Heart left ventricle (tissue), 16 donors: ENCODE measurements at regions not wholly inside any gene's neighbourhood (a gene's known extent, or its start where the extent isn't known, plus 50 kb on each side); places are given as distances from the start of the nearest gene placed in this dataset.

Experiments
- ATAC-seq, 4 donors: fragments of 200-7000 bp; cut with Tn5 transposase; one replicate each; pipeline ENCODE4 v1.9.1; 2020 to 2022; ENCODE audit warnings: moderate library complexity in 4 of 4, mild to moderate bottlenecking in 3 of 4, moderate number of reproducible peaks in 1 of 4
- DNase-seq, 5 donors: peaks; one replicate each; pipeline ENCODE4 v3.0.0-alpha.2; 2020
- H3K27ac ChIP-seq, 12 donors: fragments of 200-600 bp; sonication (generic) in 4 of 12; one replicate each; pipeline versions ENCODE4 v1.5.0 to v1.8.0; 2016 to 2022; ENCODE audit warnings: mild to moderate bottlenecking in 2 of 12
- H3K27me3 ChIP-seq, 9 donors: fragments of 200-600 bp; sonication (generic) in 2 of 9; one replicate each; pipeline versions ENCODE4 v1.5.1 to v1.8.0; 2016 to 2022; ENCODE audit warnings: mild to moderate bottlenecking in 3 of 9
- H3K36me3 ChIP-seq, 9 donors: fragments of 200-600 bp; sonication (generic) in 2 of 9; one replicate each; pipeline versions ENCODE4 v1.5.0 to v1.8.0; 2018 to 2022; ENCODE audit warnings: mild to moderate bottlenecking in 2 of 9
- H3K4me1 ChIP-seq, 12 donors: fragments of 200-600 bp; sonication (generic) in 4 of 12; one replicate each; pipeline versions ENCODE4 v1.5.0 to v1.8.0; 2016 to 2022; ENCODE audit warnings: mild to moderate bottlenecking in 3 of 12
- H3K4me3 ChIP-seq, 12 donors: fragments of 200-600 bp; sonication (generic) in 4 of 12; one replicate each; pipeline versions ENCODE4 v1.5.0 to v1.8.0; 2017 to 2022; ENCODE audit warnings: mild to moderate bottlenecking in 9 of 12, moderate library complexity in 4 of 12
- H3K9me3 ChIP-seq, 12 donors: fragments of 200-600 bp; sonication (generic) in 4 of 12; one replicate each; pipeline versions ENCODE4 v1.5.0 to v1.8.0; 2016 to 2022; ENCODE audit warnings: mild to moderate bottlenecking in 1 of 12
- CTCF ChIP-seq, 12 donors: fragments of 200-600 bp; sonication (generic) in 4 of 12; IDR thresholded peaks; one replicate each; pipeline versions ENCODE4 v1.5.0 to v1.8.0; 2018 to 2022; ENCODE audit warnings: antibody characterized with exemption in 12 of 12, mild to moderate bottlenecking in 5 of 12
- POLR2A ChIP-seq, 2 donors: fragments of 450-650 bp; IDR thresholded peaks; one replicate each; pipeline ENCODE4 v1.6.1; 2017; ENCODE audit warnings: antibody characterized with exemption in 2 of 2, mild to moderate bottlenecking in 2 of 2, moderate library complexity in 2 of 2
- WGBS, 4 donors: extraction: QIAGEN DNeasy Blood & Tissue Kit in 2 of 4; methylation state at CpG; one replicate each; pipeline versions ENCODE4 v1.1.5 to v1.1.7; 2013 to 2018; 5-methylcytosine and 5-hydroxymethylcytosine counted together
- intact Hi-C, 10 donors: fragments of 100-400 bp; cut with DNase I; formaldehyde crosslinking; loops; one replicate each; pipeline versions ENCODE4 v1.11.1 to v1.14.2; 2022
- donor health status: ischemic (EF 13 %, LVEDD 7.1; RV severe dilation, severe dysfunction).
- donor health status: healthy with polysubstance abuse.
- donor health status: DM: no; HTN: yes; CAD: no.
- donor health status: DM: no; HTN: no; CAD: no.
- donor health status: ischemic (EF 25% LVEDD 6.9; RV normal size, moderate dysfunction).
- donor health status: ischemic (EF 25% LVEDD 5.7; RV mildly dilated, moderate dysfunction).
- donor health status: healthy.
- donor health status: DM: yes; HTN: yes; CAD: no.
- donor health status: ischemic (EF 35%, LVEDD 5.7; RV mildly dilated, moderate dysfunction).
- donor health status: nonischemic (EF 11% LVEDD 7.7; RV severe dilation, severe dysfunction).
- donor health status: DM: yes; HTN: yes; CAD: no.
- donor health status: PGD.
- donor health status: ischemic (EF 29% LVEDD 5.4; RV normal size, mild dysfunction).
- donor health status: nonischemic (EF 23%, LVEDD 6.1; RV moderate dilation, normal function).

GRCh38 chr3:107430996-107431245 is 53.7 kb downstream of the CCDC54 start:
- TF ChIP-seq CTCF (IDR thresholded peaks at IDR 0.05) (no peak), POLR2A (IDR thresholded peaks at IDR 0.05) (no peak)
- Histone ChIP-seq H3K27me3 (no peaks in the 10 kb centered on the region), H3K4me3 (peak overlapping the region; percentile 65 to 94 (median 78)), H3K4me1 (peaks cover 0 to 27% (median 7%) of the 10 kb centered on the region in 12 donors), H3K36me3 (no peaks in the 10 kb centered on the region), H3K27ac (peak overlapping the region; percentile 89 to 99 (median 96)), H3K9me3 (no peaks in the 10 kb centered on the region)
- DNase-seq (peak in 3 of 5 donors; percentile 40 to 61 (median 50)), ATAC-seq (peak; percentile 8 to 36 (median 30))
- intact Hi-C loops: loop anchor here in 8 of 10 donors (1.0 to 10.0 kb wide), 7 partner anchors 91 to 314 kb away; partner anchors contain the start of gene BBX (in 4 of the 8)
- 0 to 4% (median 2%) methylated on average over 10 to 16 of the region's 16 CpGs for WGBS, 4 donors

- DNase-seq (peak; percentile 77 to 85 (median 82)), ATAC-seq (peak; percentile 44 to 84 (median 66))
- peaks cover 0 to 27% (median 7%) of the 10 kb centered on the region in 12 donors for H3K4me1 ChIP-seq
- TF ChIP-seq POLR2A (IDR thresholded peaks at IDR 0.05) (peak in 1 of 2 donors; percentile 53), CTCF (IDR thresholded peaks at IDR 0.05) (peak in 2 of 12 donors; percentile 8 to 15)
- peak overlapping the region; percentile 65 to 94 (median 78) for H3K4me3 ChIP-seq
- H3K9me3 ChIP-seq: no peaks in the 10 kb centered on the region
- peak overlapping the region; percentile 89 to 99 (median 96) for H3K27ac ChIP-seq
- intact Hi-C loops: loop anchor here in 9 of 10 donors (1.0 to 10.0 kb wide), 8 partner anchors 91 to 313 kb away; partner anchors contain the start of gene BBX (in 5 of the 9)
- no peaks in the 10 kb centered on the region for H3K36me3 ChIP-seq
- H3K27me3 ChIP-seq: no peaks in the 10 kb centered on the region
- 0 to 1% (median 0%) methylated on average over 12 to 82 of the region's 83 CpGs for whole genome bisulfite sequencing, 4 donors
These were observed 54.2 kb downstream of the CCDC54 start for GRCh38 chr3:107431246-107432012.

GRCh38 chr3:107432013-107432515 is 54.8 kb downstream of the CCDC54 start:
- TF ChIP-seq POLR2A (IDR thresholded peaks at IDR 0.05): no peak
- TF ChIP-seq CTCF (IDR thresholded peaks at IDR 0.05): no peak
- Histone ChIP-seq H3K9me3 (no peaks in the 10 kb centered on the region), H3K4me1 (peaks cover 0 to 27% (median 7%) of the 10 kb centered on the region in 12 donors), H3K36me3 (no peaks in the 10 kb centered on the region), H3K27ac (peak overlapping the region; percentile 89 to 99 (median 96)), H3K27me3 (no peaks in the 10 kb centered on the region), H3K4me3 (peak overlapping the region; percentile 65 to 94 (median 78))
- intact Hi-C loops: loop anchor here in 4 of 10 donors (1.0 to 10.0 kb wide), 5 partner anchors 90 to 313 kb away; partner anchors contain the start of gene BBX (in 2 of the 4)
- ATAC-seq (no peak), DNase-seq (peak in 1 of 5 donors; percentile 28)
- WGBS, 4 donors: 5 to 7% (median 6%) methylated on average over 20 of the region's 20 CpGs

GRCh38 chr3:107432646-107433045 is 55.4 kb downstream of the CCDC54 start:
- Histone ChIP-seq H3K27ac (peak overlapping the region in 3 of 12 donors; percentile 95 to 98 (median 98)), H3K36me3 (no peaks in the 10 kb centered on the region), H3K27me3 (no peaks in the 10 kb centered on the region), H3K9me3 (no peaks in the 10 kb centered on the region), H3K4me3 (peak overlapping the region in 7 of 12 donors; percentile 72 to 93 (median 76)), H3K4me1 (peaks cover 0 to 27% (median 7%) of the 10 kb centered on the region in 12 donors)
- WGBS, 4 donors: 77 to 92% (median 84%) methylated on average over 8 of the region's 8 CpGs
- ATAC-seq (no peak), DNase-seq (no peak)
- intact Hi-C loops: loop anchor here in 4 of 10 donors (1.0 to 10.0 kb wide), 5 partner anchors 90 to 312 kb away; partner anchors contain the start of gene BBX (in 2 of the 4)
- TF ChIP-seq CTCF (IDR thresholded peaks at IDR 0.05) (no peak), POLR2A (IDR thresholded peaks at IDR 0.05) (no peak)
